ENCODE measurements at regions not wholly inside any gene's neighbourhood (a gene's known extent, or its start where the extent isn't known, plus 50 kb on each side); places are given as distances from the start of the nearest gene placed in this dataset.
"Not testable (repeated sequence)": the region's sequence is repeated elsewhere in the genome, so short reads cannot be mapped to it uniquely, and the experiment has no call there.

- not testable (repeated sequence) for H3K27ac Mint-ChIP-seq (ENCODE audit: unreplicated experiment)
Observed at GRCh38 chr1:144539191-144539960, 53.3 kb upstream of the PPIAL4F start.

More at GRCh38 chr1:144539191-144539960, 53.3 kb upstream of the PPIAL4F start:
- not testable (repeated sequence) for H3K4me3 Mint-ChIP-seq (ENCODE audit: unreplicated experiment); H3K4me1 Mint-ChIP-seq (ENCODE audit: unreplicated experiment); DNase-seq (ENCODE audit: low spot score); H3K27me3 Mint-ChIP-seq (ENCODE audit: unreplicated experiment); H3K9me3 Mint-ChIP-seq (ENCODE audit: unreplicated experiment); H3K36me3 Mint-ChIP-seq (ENCODE audit: low read depth, unreplicated experiment)
